ENCODE measurements at regions not wholly inside any gene's neighbourhood (a gene's known extent, or its start where the extent isn't known, plus 50 kb on each side); places are given as distances from the start of the nearest gene placed in this dataset.

DNA sequence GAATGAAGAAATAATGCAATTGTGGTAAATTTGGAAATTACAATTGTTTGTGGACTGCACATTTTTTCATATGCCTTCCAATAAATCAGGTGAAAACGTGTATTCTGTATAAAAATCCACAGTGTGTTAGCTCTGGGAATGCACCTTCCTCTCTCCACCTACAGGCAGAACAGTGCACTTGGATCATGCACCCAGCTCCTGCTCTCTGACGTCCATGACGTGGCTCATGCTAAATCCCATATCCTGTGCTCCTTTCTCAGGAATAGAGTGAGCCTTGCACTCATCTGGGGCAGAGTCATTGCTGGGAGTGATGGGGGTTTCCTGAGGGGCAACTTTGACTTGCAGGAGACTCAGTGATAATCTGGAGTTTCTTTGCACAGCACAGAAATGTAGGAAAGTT lies 1282.1 kb downstream of the TMEM121 start:
- Histone ChIP-seq H2AFZ (ENCODE audit: low read depth, low read length) (no peak overlapping the region), H3K4me2 (ENCODE audit: insufficient read depth, low read length) (no peak overlapping the region), H4K20me1 (replicated peaks; ENCODE audit: control insufficient read depth, extremely low read depth, insufficient read depth, low read length) (no peaks in the 10 kb centered on the region), H3K36me3 (ENCODE audit: control insufficient read depth in 2 of 2, extremely low read depth in 1 of 2, insufficient read depth in 2 of 2, low read length in 2 of 2) (no peaks in the 10 kb centered on the region), H3K9me3 (replicated peaks; ENCODE audit: control insufficient read depth, insufficient read depth, low read length) (peaks cover 2% of the 10 kb centered on the region), H3K9ac (replicated peaks; ENCODE audit: extremely low read depth, insufficient read depth, low read length) (no peak overlapping the region), H3K27ac (ENCODE audit: insufficient read depth, low read depth, low read length) (no peak overlapping the region), H3K79me2 (ENCODE audit: control insufficient read depth, insufficient read depth, low read length) (no peaks in the 10 kb centered on the region), H3K4me3 (replicated peaks in 1 of 3; ENCODE audit: insufficient read depth in 1 of 3, low read depth in 1 of 3, low read length in 3 of 3) (no peak overlapping the region), H3K4me1 (ENCODE audit: control insufficient read depth, extremely low read depth, insufficient read depth, low read length) (no peaks in the 10 kb centered on the region), H3K27me3 (ENCODE audit: control insufficient read depth in 2 of 2, insufficient read depth in 2 of 2, low read length in 2 of 2) (no peaks in the 10 kb centered on the region), H3K9me1 (replicated peaks; ENCODE audit: control insufficient read depth, extremely low read depth, insufficient read depth, low read length) (no peaks in the 10 kb centered on the region)
- no peak for FAIRE-seq
- ChIA-PET CTCF (no interaction called here), POLR2A (no interaction called here)
- no peak for DNase-seq (ENCODE audit: low read depth, low spot score)
- dilution Hi-C loops (cut with MboI; ENCODE audit: extremely low pct_ligation_motif_present, low sequenced_read_pairs) (no loop called here), intact Hi-C loops (cut with micrococcal nuclease) (no loop called here)
- no TSS peak for BruUV-seq (replicated peaks)
- TF ChIP-seq EZH2 (IDR thresholded peaks at IDR 0.05; ENCODE audit: borderline replicate concordance, low read depth, low read length, severe bottlenecking) = no peak
- TF ChIP-seq POLR2AphosphoS5 (IDR thresholded peaks at IDR 0.05; ENCODE audit: insufficient read depth, low read depth, low read length) = no peak
- TF ChIP-seq MYC (IDR thresholded peaks at IDR 0.05; ENCODE audit: low read depth, low read length) = no peak
- TF ChIP-seq, protein P1, sequence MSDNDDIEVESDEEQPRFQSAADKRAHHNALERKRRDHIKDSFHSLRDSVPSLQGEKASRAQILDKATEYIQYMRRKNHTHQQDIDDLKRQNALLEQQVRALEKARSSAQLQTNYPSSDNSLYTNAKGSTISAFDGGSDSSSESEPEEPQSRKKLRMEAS (IDR thresholded peaks at IDR 0.05; ENCODE audit: insufficient read depth, insufficient read length) = no peak
- no peak for TF ChIP-seq GATA2 (IDR thresholded peaks at IDR 0.05; ENCODE audit: insufficient read depth, insufficient read length, low read depth, low read length)
- TF ChIP-seq POLR2A (IDR thresholded peaks at IDR 0.05; ENCODE audit: low read depth, low read length) = no peak
- TF ChIP-seq, protein P2, sequence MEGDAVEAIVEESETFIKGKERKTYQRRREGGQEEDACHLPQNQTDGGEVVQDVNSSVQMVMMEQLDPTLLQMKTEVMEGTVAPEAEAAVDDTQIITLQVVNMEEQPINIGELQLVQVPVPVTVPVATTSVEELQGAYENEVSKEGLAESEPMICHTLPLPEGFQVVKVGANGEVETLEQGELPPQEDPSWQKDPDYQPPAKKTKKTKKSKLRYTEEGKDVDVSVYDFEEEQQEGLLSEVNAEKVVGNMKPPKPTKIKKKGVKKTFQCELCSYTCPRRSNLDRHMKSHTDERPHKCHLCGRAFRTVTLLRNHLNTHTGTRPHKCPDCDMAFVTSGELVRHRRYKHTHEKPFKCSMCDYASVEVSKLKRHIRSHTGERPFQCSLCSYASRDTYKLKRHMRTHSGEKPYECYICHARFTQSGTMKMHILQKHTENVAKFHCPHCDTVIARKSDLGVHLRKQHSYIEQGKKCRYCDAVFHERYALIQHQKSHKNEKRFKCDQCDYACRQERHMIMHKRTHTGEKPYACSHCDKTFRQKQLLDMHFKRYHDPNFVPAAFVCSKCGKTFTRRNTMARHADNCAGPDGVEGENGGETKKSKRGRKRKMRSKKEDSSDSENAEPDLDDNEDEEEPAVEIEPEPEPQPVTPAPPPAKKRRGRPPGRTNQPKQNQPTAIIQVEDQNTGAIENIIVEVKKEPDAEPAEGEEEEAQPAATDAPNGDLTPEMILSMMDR (IDR thresholded peaks at IDR 0.05; ENCODE audit: extremely low read depth in 1 of 2, insufficient read depth in 1 of 2, low read depth in 1 of 2, low read length in 2 of 2) = no peak
- TF ChIP-seq FOS (IDR thresholded peaks at IDR 0.05; ENCODE audit: borderline replicate concordance, insufficient read depth, low read length) = no peak
- TF ChIP-seq JUN (IDR thresholded peaks at IDR 0.05; ENCODE audit: borderline replicate concordance, insufficient read depth, insufficient read length, low read depth) = no peak

Data from endothelial cell of umbilical vein (primary cell).